ENCODE measurements at regions not wholly inside any gene's neighbourhood (a gene's known extent, or its start where the extent isn't known, plus 50 kb on each side); places are given as distances from the start of the nearest gene placed in this dataset.
"Not testable (repeated sequence)": the region's sequence is repeated elsewhere in the genome, so short reads cannot be mapped to it uniquely, and the experiment has no call there.

GRCh38 chr9:78989031-78989658 lies 582.6 kb upstream of the TLE4 start:
- H3K4me1 ChIP-seq (ENCODE audit: insufficient read depth, low read length, poor library complexity, severe bottlenecking) = no peaks in the 10 kb centered on the region
- BruUV-seq (replicated peaks) = no TSS peak
- DNase-seq (ENCODE audit: low spot score) = no peak
- POLR2A ChIA-PET (ENCODE audit: low non-redundant PET) = no interaction called here
- intact Hi-C loops (cut with micrococcal nuclease; ENCODE audit: unreplicated experiment) = no loop called here
- no peaks in the 10 kb centered on the region for H3K36me3 ChIP-seq (ENCODE audit: insufficient read depth, low read length, poor library complexity, severe bottlenecking)
- CTCF ChIA-PET = no interaction called here
- no peak for TF ChIP-seq EZH2 (IDR thresholded peaks at IDR 0.05; ENCODE audit: borderline replicate concordance, low read depth, low read length, poor library complexity, severe bottlenecking)
- TF ChIP-seq, protein P1, sequence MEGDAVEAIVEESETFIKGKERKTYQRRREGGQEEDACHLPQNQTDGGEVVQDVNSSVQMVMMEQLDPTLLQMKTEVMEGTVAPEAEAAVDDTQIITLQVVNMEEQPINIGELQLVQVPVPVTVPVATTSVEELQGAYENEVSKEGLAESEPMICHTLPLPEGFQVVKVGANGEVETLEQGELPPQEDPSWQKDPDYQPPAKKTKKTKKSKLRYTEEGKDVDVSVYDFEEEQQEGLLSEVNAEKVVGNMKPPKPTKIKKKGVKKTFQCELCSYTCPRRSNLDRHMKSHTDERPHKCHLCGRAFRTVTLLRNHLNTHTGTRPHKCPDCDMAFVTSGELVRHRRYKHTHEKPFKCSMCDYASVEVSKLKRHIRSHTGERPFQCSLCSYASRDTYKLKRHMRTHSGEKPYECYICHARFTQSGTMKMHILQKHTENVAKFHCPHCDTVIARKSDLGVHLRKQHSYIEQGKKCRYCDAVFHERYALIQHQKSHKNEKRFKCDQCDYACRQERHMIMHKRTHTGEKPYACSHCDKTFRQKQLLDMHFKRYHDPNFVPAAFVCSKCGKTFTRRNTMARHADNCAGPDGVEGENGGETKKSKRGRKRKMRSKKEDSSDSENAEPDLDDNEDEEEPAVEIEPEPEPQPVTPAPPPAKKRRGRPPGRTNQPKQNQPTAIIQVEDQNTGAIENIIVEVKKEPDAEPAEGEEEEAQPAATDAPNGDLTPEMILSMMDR (conservative IDR thresholded peaks at IDR 0.05; ENCODE audit: low read depth, low read length) = no peak
- no peak overlapping the region for H3K4me3 ChIP-seq (ENCODE audit: low read depth, low read length, poor library complexity, severe bottlenecking)
- H3K27me3 ChIP-seq (replicated peaks; ENCODE audit: insufficient read depth, low read depth, low read length, poor library complexity) = peaks cover 5% of the 10 kb centered on the region
- H3K27ac ChIP-seq (ENCODE audit: low read depth, low read length, poor library complexity, severe bottlenecking) = no peak overlapping the region
- no peaks in the 10 kb centered on the region for H3K9me3 ChIP-seq (ENCODE audit: low read depth, low read length, poor library complexity, severe bottlenecking)

DNA sequence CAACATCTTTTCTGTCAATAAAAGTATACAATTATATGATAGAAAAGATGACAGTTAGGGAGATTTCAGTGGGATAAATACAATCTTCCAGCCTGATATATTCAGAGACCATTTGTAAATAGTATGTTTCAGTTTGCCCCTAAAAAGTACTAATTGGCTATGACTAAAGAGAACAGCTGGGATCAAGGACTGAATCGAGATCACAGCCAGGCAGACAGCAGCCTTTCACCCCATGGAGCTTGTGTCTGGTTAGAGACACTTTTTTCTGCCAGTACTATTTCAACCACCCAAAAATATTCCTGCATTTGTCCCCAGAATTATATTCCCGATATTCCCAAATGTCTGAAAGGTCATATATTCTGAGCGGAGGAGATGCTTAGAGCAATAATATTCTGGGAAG lies 577.3 kb upstream of the TLE4 start:
- H3K4me1 ChIP-seq (ENCODE audit: insufficient read depth, low read length, poor library complexity, severe bottlenecking) = no peaks in the 10 kb centered on the region
- ChIA-PET POLR2A (ENCODE audit: low non-redundant PET) (no interaction called here), CTCF (no interaction called here)
- H3K4me3 ChIP-seq (ENCODE audit: low read depth, low read length, poor library complexity, severe bottlenecking) = no peak overlapping the region
- no peaks in the 10 kb centered on the region for H3K9me3 ChIP-seq (ENCODE audit: low read depth, low read length, poor library complexity, severe bottlenecking)
- no peak for TF ChIP-seq EZH2 (IDR thresholded peaks at IDR 0.05; ENCODE audit: borderline replicate concordance, low read depth, low read length, poor library complexity, severe bottlenecking)
- TF ChIP-seq, protein P1 (conservative IDR thresholded peaks at IDR 0.05; ENCODE audit: low read depth, low read length) = no peak
- intact Hi-C loops (cut with micrococcal nuclease; ENCODE audit: unreplicated experiment) = no loop called here
- H3K27ac ChIP-seq (ENCODE audit: low read depth, low read length, poor library complexity, severe bottlenecking) = no peak overlapping the region
- peaks cover 5% of the 10 kb centered on the region for H3K27me3 ChIP-seq (replicated peaks; ENCODE audit: insufficient read depth, low read depth, low read length, poor library complexity)
- DNase-seq (ENCODE audit: low spot score) = no peak
- BruUV-seq (replicated peaks) = no TSS peak
- no peaks in the 10 kb centered on the region for H3K36me3 ChIP-seq (ENCODE audit: insufficient read depth, low read length, poor library complexity, severe bottlenecking)

- H3K27me3 ChIP-seq (replicated peaks; ENCODE audit: insufficient read depth, low read depth, low read length, poor library complexity); DNase-seq (ENCODE audit: low spot score); CTCF ChIA-PET; POLR2A ChIA-PET (ENCODE audit: low non-redundant PET); BruUV-seq (replicated peaks); H3K9me3 ChIP-seq (ENCODE audit: low read depth, low read length, poor library complexity, severe bottlenecking); H3K4me1 ChIP-seq (ENCODE audit: insufficient read depth, low read length, poor library complexity, severe bottlenecking); H3K36me3 ChIP-seq (ENCODE audit: insufficient read depth, low read length, poor library complexity, severe bottlenecking); H3K4me3 ChIP-seq (ENCODE audit: low read depth, low read length, poor library complexity, severe bottlenecking); H3K27ac ChIP-seq (ENCODE audit: low read depth, low read length, poor library complexity, severe bottlenecking); intact Hi-C loops (cut with micrococcal nuclease; ENCODE audit: unreplicated experiment): not testable (repeated sequence)
Observed at GRCh38 chr9:78994974-78995373, 576.8 kb upstream of the TLE4 start.

- TF ChIP-seq, protein P1 (conservative IDR thresholded peaks at IDR 0.05; ENCODE audit: low read depth, low read length) = no peak
- no peak for TF ChIP-seq EZH2 (IDR thresholded peaks at IDR 0.05; ENCODE audit: borderline replicate concordance, low read depth, low read length, poor library complexity, severe bottlenecking)
- no peaks in the 10 kb centered on the region for H3K36me3 ChIP-seq (ENCODE audit: insufficient read depth, low read length, poor library complexity, severe bottlenecking)
- no peaks in the 10 kb centered on the region for H3K4me1 ChIP-seq (ENCODE audit: insufficient read depth, low read length, poor library complexity, severe bottlenecking)
- DNase-seq (ENCODE audit: low spot score) = no peak
- H3K9me3 ChIP-seq (ENCODE audit: low read depth, low read length, poor library complexity, severe bottlenecking) = no peaks in the 10 kb centered on the region
- H3K4me3 ChIP-seq (ENCODE audit: low read depth, low read length, poor library complexity, severe bottlenecking) = no peak overlapping the region
- H3K27me3 ChIP-seq (replicated peaks; ENCODE audit: insufficient read depth, low read depth, low read length, poor library complexity) = peaks cover 3% of the 10 kb centered on the region
- intact Hi-C loops (cut with micrococcal nuclease; ENCODE audit: unreplicated experiment) = no loop called here
- CTCF ChIA-PET = no interaction called here
- no TSS peak for BruUV-seq (replicated peaks)
- H3K27ac ChIP-seq (ENCODE audit: low read depth, low read length, poor library complexity, severe bottlenecking) = no peak overlapping the region
- POLR2A ChIA-PET (ENCODE audit: low non-redundant PET) = no interaction called here
Observed at GRCh38 chr9:78997296-78997695, 574.5 kb upstream of the TLE4 start.

All from A673 (cell line).